Tibial artery (tissue), 4 donors: ENCODE measurements at regions not wholly inside any gene's neighbourhood (a gene's known extent, or its start where the extent isn't known, plus 50 kb on each side); places are given as distances from the start of the nearest gene placed in this dataset.

Experiments used
- DNase-seq, 2 donors: peaks; one replicate each; pipeline ENCODE4 v3.0.0-alpha.2; 2019
- H3K27ac ChIP-seq, 2 donors: fragments of 200-600 bp; sonication (generic) in 1 of 2; 1 replicate in 1 of 2; 2 replicates in 1 of 2; pipeline ENCODE4 v1.5.1; 2018 to 2019; ENCODE audit warnings: mild to moderate bottlenecking in 1 of 2
- H3K27me3 ChIP-seq, 2 donors: fragments of 200-600 bp; sonication (generic) in 1 of 2; one replicate each; pipeline versions ENCODE4 v1.5.1 to v1.6.0; 2016 to 2019
- H3K36me3 ChIP-seq, 3 donors: fragments of 200-600 bp; sonication (generic) in 2 of 3; one replicate each; pipeline ENCODE4 v1.5.1; 2016 to 2019; ENCODE audit warnings: mild to moderate bottlenecking in 2 of 3
- H3K4me1 ChIP-seq, 4 donors: fragments of 200-600 bp; sonication (generic) in 2 of 4; 1 replicate in 3 of 4; 2 replicates in 1 of 4; pipeline ENCODE4 v1.5.1; 2016 to 2019
- H3K4me3 ChIP-seq, 2 donors: fragments of 200-600 bp; sonication (generic) in 1 of 2; 1 replicate in 1 of 2; 2 replicates in 1 of 2; pipeline ENCODE4 v1.5.1; 2018 to 2019; ENCODE audit warnings: mild to moderate bottlenecking in 2 of 2
- H3K9me3 ChIP-seq, 3 donors: fragments of 200-600 bp; sonication (generic) in 1 of 3; one replicate each; pipeline ENCODE4 v1.5.1; 2016 to 2019
- intact Hi-C: fragments of 100-400 bp; cut with DNase I; formaldehyde crosslinking; loops from one replicate; pipeline ENCODE4 v1.15.0; 2023; ENCODE audit warnings: low total_unique reads
- TF ChIP-seq, protein P1 (sequence below), 2 experiments: fragments of 200-600 bp in 1 of 2; fragments of 450-650 bp in 1 of 2; IDR thresholded peaks; one replicate each; pipeline ENCODE4 v1.5.1; 2017 to 2019; ENCODE audit warnings: antibody characterized with exemption in 2 of 2, mild to moderate bottlenecking in 1 of 2, moderate library complexity in 1 of 2

DNA sequence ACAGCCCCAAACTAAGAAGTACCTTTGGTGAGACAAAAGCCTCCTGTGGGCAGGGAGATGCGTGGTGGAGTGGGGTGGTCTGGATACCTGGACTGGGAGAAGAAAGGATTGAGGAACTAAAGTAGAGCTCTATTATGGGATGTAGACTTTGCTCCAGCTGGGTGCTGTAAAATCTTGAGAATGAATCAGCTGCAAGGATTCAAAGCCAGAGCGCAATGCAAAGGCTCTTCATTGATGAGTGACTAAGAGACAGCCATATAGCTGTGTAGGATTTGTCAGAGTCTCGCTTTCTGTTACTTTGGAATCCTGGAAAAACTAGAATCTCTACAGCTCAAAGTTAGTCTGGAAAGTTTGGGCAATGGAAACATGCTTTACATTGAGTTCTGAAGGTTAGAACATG lies 159.9 kb downstream of the TAF11L14 start:
- intact Hi-C loops: no loop called here
- Histone ChIP-seq H3K36me3 (no peaks in the 10 kb centered on the region), H3K9me3 (no peaks in the 10 kb centered on the region), H3K4me3 (no peak overlapping the region), H3K27me3 (no peaks in the 10 kb centered on the region), H3K4me1 (no peaks in the 10 kb centered on the region), H3K27ac (no peak overlapping the region)
- DNase-seq: no peak
- TF ChIP-seq, protein P1, sequence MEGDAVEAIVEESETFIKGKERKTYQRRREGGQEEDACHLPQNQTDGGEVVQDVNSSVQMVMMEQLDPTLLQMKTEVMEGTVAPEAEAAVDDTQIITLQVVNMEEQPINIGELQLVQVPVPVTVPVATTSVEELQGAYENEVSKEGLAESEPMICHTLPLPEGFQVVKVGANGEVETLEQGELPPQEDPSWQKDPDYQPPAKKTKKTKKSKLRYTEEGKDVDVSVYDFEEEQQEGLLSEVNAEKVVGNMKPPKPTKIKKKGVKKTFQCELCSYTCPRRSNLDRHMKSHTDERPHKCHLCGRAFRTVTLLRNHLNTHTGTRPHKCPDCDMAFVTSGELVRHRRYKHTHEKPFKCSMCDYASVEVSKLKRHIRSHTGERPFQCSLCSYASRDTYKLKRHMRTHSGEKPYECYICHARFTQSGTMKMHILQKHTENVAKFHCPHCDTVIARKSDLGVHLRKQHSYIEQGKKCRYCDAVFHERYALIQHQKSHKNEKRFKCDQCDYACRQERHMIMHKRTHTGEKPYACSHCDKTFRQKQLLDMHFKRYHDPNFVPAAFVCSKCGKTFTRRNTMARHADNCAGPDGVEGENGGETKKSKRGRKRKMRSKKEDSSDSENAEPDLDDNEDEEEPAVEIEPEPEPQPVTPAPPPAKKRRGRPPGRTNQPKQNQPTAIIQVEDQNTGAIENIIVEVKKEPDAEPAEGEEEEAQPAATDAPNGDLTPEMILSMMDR (IDR thresholded peaks at IDR 0.05): no peak

DNA sequence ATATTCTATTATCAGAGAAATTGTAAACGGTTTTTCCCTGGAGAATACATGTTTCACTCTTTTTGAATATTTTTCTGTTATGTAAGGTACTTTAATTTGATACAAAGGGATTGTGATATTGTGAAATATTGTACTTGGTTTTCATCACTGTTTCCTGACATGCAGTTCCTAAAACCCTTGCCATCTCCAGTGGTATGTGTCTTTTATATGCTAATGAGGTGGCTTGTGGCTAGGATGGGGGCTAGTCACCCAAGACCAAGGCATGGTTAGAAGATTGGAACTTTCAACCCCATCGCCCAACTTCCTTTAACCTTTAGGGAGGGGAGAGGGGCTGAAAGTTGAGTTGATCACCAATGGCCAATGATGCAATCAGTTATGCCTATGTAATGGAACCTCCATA lies 160.6 kb downstream of the TAF11L14 start:
- Histone ChIP-seq H3K36me3 (no peaks in the 10 kb centered on the region), H3K4me3 (no peak overlapping the region), H3K27ac (no peak overlapping the region), H3K9me3 (no peaks in the 10 kb centered on the region), H3K4me1 (no peaks in the 10 kb centered on the region), H3K27me3 (no peaks in the 10 kb centered on the region)
- TF ChIP-seq, protein P1 (IDR thresholded peaks at IDR 0.05): no peak
- intact Hi-C loops: no loop called here
- DNase-seq: no peak

DNA sequence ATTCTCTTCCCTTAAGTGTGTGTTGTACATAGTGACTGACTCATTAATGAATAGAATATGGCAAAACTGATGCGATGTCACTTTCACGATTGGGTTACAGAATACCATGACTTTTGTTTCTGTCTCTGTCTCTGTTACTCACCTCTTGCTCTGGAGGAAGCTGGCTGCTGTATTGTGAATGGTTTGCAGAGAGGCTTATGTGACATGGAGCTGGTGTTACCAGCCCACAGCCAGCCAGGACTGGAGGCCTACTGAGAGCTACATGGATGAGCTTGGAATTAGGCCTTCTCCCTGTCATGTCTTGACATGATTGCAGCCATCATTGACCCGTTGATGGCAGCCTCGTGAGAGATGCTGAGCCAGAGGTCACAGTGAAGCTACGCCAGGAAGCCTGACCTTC lies 161.9 kb downstream of the TAF11L14 start:
- intact Hi-C loops: no loop called here
- Histone ChIP-seq H3K4me3 (no peak overlapping the region), H3K27ac (no peak overlapping the region), H3K9me3 (no peaks in the 10 kb centered on the region), H3K36me3 (no peaks in the 10 kb centered on the region), H3K27me3 (no peaks in the 10 kb centered on the region), H3K4me1 (no peaks in the 10 kb centered on the region)
- TF ChIP-seq, protein P1 (IDR thresholded peaks at IDR 0.05): no peak
- no peak for DNase-seq

DNA sequence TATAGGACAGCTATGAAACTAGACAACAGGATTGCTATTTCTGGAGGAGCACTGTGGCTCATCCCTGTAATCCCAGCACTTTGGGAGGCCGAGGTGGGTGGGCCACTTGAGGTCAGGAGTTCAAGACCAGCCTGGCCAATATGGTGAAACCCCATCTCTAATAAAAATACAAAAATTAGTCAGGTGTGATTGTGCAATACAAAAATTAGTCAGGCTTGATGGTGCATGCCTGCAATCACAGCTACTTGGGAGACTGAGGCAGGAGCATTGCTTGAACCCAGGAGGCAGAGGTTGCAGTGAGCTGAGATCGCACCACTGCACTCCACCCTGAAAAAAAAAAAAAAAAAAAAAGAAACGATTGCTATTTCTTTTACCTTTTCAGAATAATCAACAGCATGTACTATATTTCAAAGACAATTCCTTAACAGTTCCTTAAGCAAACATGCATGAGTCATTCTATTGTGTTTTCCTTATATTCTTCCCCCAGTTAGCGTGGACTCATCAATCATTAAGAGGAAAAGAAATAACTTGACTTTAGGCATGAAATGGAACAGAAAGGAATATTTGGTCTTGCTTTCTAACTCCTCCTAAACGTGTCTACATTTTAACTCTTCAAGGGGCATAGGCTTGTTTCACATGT lies 162.6 kb downstream of the TAF11L14 start:
- DNase-seq: no peak
- H3K27me3 ChIP-seq: no peaks in the 10 kb centered on the region
- no peaks in the 10 kb centered on the region for H3K36me3 ChIP-seq
- TF ChIP-seq, protein P1 (IDR thresholded peaks at IDR 0.05): no peak
- H3K4me1 ChIP-seq: no peaks in the 10 kb centered on the region
- H3K9me3 ChIP-seq: no peaks in the 10 kb centered on the region
- intact Hi-C loops: no loop called here
- H3K27ac ChIP-seq: no peak overlapping the region
- H3K4me3 ChIP-seq: no peak overlapping the region

DNA sequence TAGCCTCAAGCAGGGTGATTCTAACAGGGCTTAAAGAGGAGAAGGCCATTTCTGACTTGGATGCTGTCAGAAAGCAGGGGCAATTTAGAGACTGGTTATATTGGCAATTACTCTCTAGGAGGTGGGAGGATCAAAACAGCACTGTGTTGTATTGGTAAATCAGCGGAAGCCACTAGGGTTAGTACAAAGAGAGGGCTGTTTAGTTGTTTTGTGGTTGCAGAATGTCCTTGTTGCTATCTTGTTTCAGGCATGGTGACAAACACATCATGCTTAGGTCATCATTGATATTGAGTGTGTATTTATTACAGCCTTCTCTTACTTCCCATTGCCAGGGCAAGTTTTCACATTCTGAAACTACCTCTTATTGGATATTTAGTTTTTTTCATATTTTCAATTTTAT lies 165.3 kb downstream of the TAF11L14 start:
- H3K4me3 ChIP-seq: no peak overlapping the region
- H3K9me3 ChIP-seq: no peaks in the 10 kb centered on the region
- H3K4me1 ChIP-seq: no peaks in the 10 kb centered on the region
- H3K27me3 ChIP-seq: no peaks in the 10 kb centered on the region
- no peak for DNase-seq
- TF ChIP-seq, protein P1 (IDR thresholded peaks at IDR 0.05): no peak
- no peaks in the 10 kb centered on the region for H3K36me3 ChIP-seq
- H3K27ac ChIP-seq: no peak overlapping the region
- intact Hi-C loops: no loop called here

DNA sequence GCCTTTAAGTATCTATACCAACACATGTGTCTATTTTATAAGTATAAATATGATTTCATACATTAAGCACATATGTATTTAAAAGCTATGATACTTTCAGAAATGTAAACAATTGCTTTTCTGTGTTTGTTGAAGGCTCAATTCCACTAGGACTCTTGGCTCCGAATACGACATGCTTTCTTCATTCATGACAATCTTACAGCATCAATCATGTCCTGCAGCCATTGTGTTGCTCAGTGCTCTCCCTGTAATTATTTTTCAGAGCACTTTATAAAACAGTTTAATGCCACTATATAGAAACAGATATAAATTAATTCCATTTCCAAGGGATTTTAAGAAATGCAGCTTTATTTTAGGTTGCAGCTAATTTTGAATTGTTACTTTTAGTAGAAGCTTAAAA lies 167.3 kb downstream of the TAF11L14 start:
- H3K4me1 ChIP-seq: no peaks in the 10 kb centered on the region
- H3K27ac ChIP-seq: no peak overlapping the region
- H3K4me3 ChIP-seq: no peak overlapping the region
- H3K9me3 ChIP-seq: no peaks in the 10 kb centered on the region
- H3K36me3 ChIP-seq: no peaks in the 10 kb centered on the region
- intact Hi-C loops: no loop called here
- no peak for DNase-seq
- TF ChIP-seq, protein P1 (IDR thresholded peaks at IDR 0.05): no peak
- H3K27me3 ChIP-seq: no peaks in the 10 kb centered on the region
